ENCODE measurements at regions not wholly inside any gene's neighbourhood (a gene's known extent, or its start where the extent isn't known, plus 50 kb on each side); places are given as distances from the start of the nearest gene placed in this dataset.

- Histone ChIP-seq H3K79me2 (ENCODE audit: control insufficient read depth, insufficient read depth, low read length) (no peaks in the 10 kb centered on the region), H3K9ac (replicated peaks; ENCODE audit: extremely low read depth, insufficient read depth, low read length) (no peak overlapping the region), H2AFZ (ENCODE audit: low read depth, low read length) (no peak overlapping the region), H3K9me1 (replicated peaks; ENCODE audit: control insufficient read depth, extremely low read depth, insufficient read depth, low read length) (no peaks in the 10 kb centered on the region), H3K27me3 (ENCODE audit: control insufficient read depth in 2 of 2, insufficient read depth in 2 of 2, low read length in 2 of 2) (peaks cover 0 to 2% of the 10 kb centered on the region in 2 experiments), H3K4me3 (replicated peaks in 1 of 3; ENCODE audit: insufficient read depth in 1 of 3, low read depth in 1 of 3, low read length in 3 of 3) (no peak overlapping the region), H3K36me3 (ENCODE audit: control insufficient read depth in 2 of 2, extremely low read depth in 1 of 2, insufficient read depth in 2 of 2, low read length in 2 of 2) (no peaks in the 10 kb centered on the region), H3K4me2 (ENCODE audit: insufficient read depth, low read length) (no peak overlapping the region), H4K20me1 (replicated peaks; ENCODE audit: control insufficient read depth, extremely low read depth, insufficient read depth, low read length) (no peaks in the 10 kb centered on the region), H3K27ac (ENCODE audit: insufficient read depth, low read depth, low read length) (no peak overlapping the region), H3K9me3 (replicated peaks; ENCODE audit: control insufficient read depth, insufficient read depth, low read length) (no peaks in the 10 kb centered on the region), H3K4me1 (ENCODE audit: control insufficient read depth, extremely low read depth, insufficient read depth, low read length) (no peaks in the 10 kb centered on the region)
- CTCF ChIA-PET = no interaction called here
- POLR2A ChIA-PET = no interaction called here
- DNase-seq (ENCODE audit: low read depth, low spot score) = no peak
- dilution Hi-C loops (cut with MboI; ENCODE audit: extremely low pct_ligation_motif_present, low sequenced_read_pairs) (no loop called here), intact Hi-C loops (cut with micrococcal nuclease) (no loop called here)
- TF ChIP-seq POLR2AphosphoS5 (IDR thresholded peaks at IDR 0.05; ENCODE audit: insufficient read depth, low read depth, low read length) (no peak), JUN (IDR thresholded peaks at IDR 0.05; ENCODE audit: borderline replicate concordance, insufficient read depth, insufficient read length, low read depth) (no peak), FOS (IDR thresholded peaks at IDR 0.05; ENCODE audit: borderline replicate concordance, insufficient read depth, low read length) (no peak), EZH2 (IDR thresholded peaks at IDR 0.05; ENCODE audit: borderline replicate concordance, low read depth, low read length, severe bottlenecking) (no peak)
- FAIRE-seq = no peak
- BruUV-seq (replicated peaks) = no TSS peak
These were observed 184.8 kb upstream of the BCL6 start for GRCh38 chr3:187930021-187930420.

- H3K27me3 ChIP-seq (ENCODE audit: control insufficient read depth in 2 of 2, insufficient read depth in 2 of 2, low read length in 2 of 2) = peaks cover 0 to 2% of the 10 kb centered on the region in 2 experiments
- ChIA-PET POLR2A (no interaction called here), CTCF (no interaction called here)
- no peaks in the 10 kb centered on the region for H4K20me1 ChIP-seq (replicated peaks; ENCODE audit: control insufficient read depth, extremely low read depth, insufficient read depth, low read length)
- no peaks in the 10 kb centered on the region for H3K79me2 ChIP-seq (ENCODE audit: control insufficient read depth, insufficient read depth, low read length)
- no peak overlapping the region for H3K27ac ChIP-seq (ENCODE audit: insufficient read depth, low read depth, low read length)
- no peak overlapping the region for H3K4me3 ChIP-seq (replicated peaks in 1 of 3; ENCODE audit: insufficient read depth in 1 of 3, low read depth in 1 of 3, low read length in 3 of 3)
- BruUV-seq (replicated peaks) = no TSS peak
- TF ChIP-seq FOS (IDR thresholded peaks at IDR 0.05; ENCODE audit: borderline replicate concordance, insufficient read depth, low read length) = no peak
- TF ChIP-seq POLR2A (IDR thresholded peaks at IDR 0.05; ENCODE audit: low read depth, low read length) = no peak
- no peak for TF ChIP-seq MAX (IDR thresholded peaks at IDR 0.05; ENCODE audit: insufficient read depth, insufficient read length)
- TF ChIP-seq JUN (IDR thresholded peaks at IDR 0.05; ENCODE audit: borderline replicate concordance, insufficient read depth, insufficient read length, low read depth) = no peak
- TF ChIP-seq GATA2 (IDR thresholded peaks at IDR 0.05; ENCODE audit: insufficient read depth, insufficient read length, low read depth, low read length) = no peak
- TF ChIP-seq CTCF (IDR thresholded peaks at IDR 0.05; ENCODE audit: extremely low read depth in 1 of 2, insufficient read depth in 1 of 2, low read depth in 1 of 2, low read length in 2 of 2) = no peak
- no peak for TF ChIP-seq POLR2AphosphoS5 (IDR thresholded peaks at IDR 0.05; ENCODE audit: insufficient read depth, low read depth, low read length)
- no peak for TF ChIP-seq MYC (IDR thresholded peaks at IDR 0.05; ENCODE audit: low read depth, low read length)
- TF ChIP-seq EZH2 (IDR thresholded peaks at IDR 0.05; ENCODE audit: borderline replicate concordance, low read depth, low read length, severe bottlenecking) = no peak
- H2AFZ ChIP-seq (ENCODE audit: low read depth, low read length) = no peak overlapping the region
- FAIRE-seq (no peak), DNase-seq (ENCODE audit: low read depth, low spot score) (no peak)
- H3K4me2 ChIP-seq (ENCODE audit: insufficient read depth, low read length) = no peak overlapping the region
- no peaks in the 10 kb centered on the region for H3K4me1 ChIP-seq (ENCODE audit: control insufficient read depth, extremely low read depth, insufficient read depth, low read length)
- no peak overlapping the region for H3K9ac ChIP-seq (replicated peaks; ENCODE audit: extremely low read depth, insufficient read depth, low read length)
- H3K36me3 ChIP-seq (ENCODE audit: control insufficient read depth in 2 of 2, extremely low read depth in 1 of 2, insufficient read depth in 2 of 2, low read length in 2 of 2) = no peaks in the 10 kb centered on the region
- intact Hi-C loops (cut with micrococcal nuclease) (no loop called here), dilution Hi-C loops (cut with MboI; ENCODE audit: extremely low pct_ligation_motif_present, low sequenced_read_pairs) (no loop called here)
- no peaks in the 10 kb centered on the region for H3K9me1 ChIP-seq (replicated peaks; ENCODE audit: control insufficient read depth, extremely low read depth, insufficient read depth, low read length)
- no peaks in the 10 kb centered on the region for H3K9me3 ChIP-seq (replicated peaks; ENCODE audit: control insufficient read depth, insufficient read depth, low read length)
These were observed 185.8 kb upstream of the BCL6 start for GRCh38 chr3:187931101-187931500.
